ENCODE measurements at regions not wholly inside any gene's neighbourhood (a gene's known extent, or its start where the extent isn't known, plus 50 kb on each side); places are given as distances from the start of the nearest gene placed in this dataset.

- H3K27ac ChIP-seq (ENCODE audit: low read depth, low read length, severe bottlenecking): no peak overlapping the region
- no peaks in the 10 kb centered on the region for H3K36me3 ChIP-seq (ENCODE audit: control insufficient read depth, insufficient read depth, low read length)
- H3K4me3 ChIP-seq (ENCODE audit: extremely low read depth, insufficient read depth, low read length, poor library complexity, severe bottlenecking): no peak overlapping the region
- no peaks in the 10 kb centered on the region for H3K9me3 ChIP-seq (ENCODE audit: control insufficient read depth, low read length)
- H3K4me1 ChIP-seq (ENCODE audit: control insufficient read depth, insufficient read depth, low read length, poor library complexity, severe bottlenecking): no peaks in the 10 kb centered on the region
- 75 to 100% methylated on average over 1 to 2 of the region's 6 CpGs for WGBS, 2 experiments (ENCODE audit: insufficient coverage in 2 of 2)
Measured at GRCh38 chr3:148042663-148043445, 633.7 kb downstream of the ZIC1 start.

DNA sequence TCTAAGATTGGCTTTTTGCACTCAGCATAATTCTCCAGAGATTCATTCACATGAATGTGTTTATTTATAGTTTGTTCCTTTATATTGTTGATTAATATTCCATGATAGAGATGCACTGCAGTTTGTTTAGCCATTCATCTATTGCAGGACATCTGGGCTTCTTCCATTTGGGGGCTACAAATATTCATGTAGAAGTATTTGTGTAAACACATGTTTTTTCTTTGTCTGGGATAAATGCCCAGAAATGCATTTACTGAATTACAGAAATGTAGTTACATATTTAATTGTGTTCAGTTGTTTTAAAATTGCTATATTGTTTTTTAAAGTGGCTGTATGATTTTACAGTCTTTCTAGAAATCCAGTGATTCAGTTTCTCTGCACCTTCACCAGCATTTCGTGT lies 635.0 kb downstream of the ZIC1 start:
- Histone ChIP-seq H3K4me1 (ENCODE audit: control insufficient read depth, insufficient read depth, low read length, poor library complexity, severe bottlenecking) (no peaks in the 10 kb centered on the region), H3K36me3 (ENCODE audit: control insufficient read depth, insufficient read depth, low read length) (no peaks in the 10 kb centered on the region), H3K27ac (ENCODE audit: low read depth, low read length, severe bottlenecking) (no peak overlapping the region), H3K4me3 (ENCODE audit: extremely low read depth, insufficient read depth, low read length, poor library complexity, severe bottlenecking) (no peak overlapping the region), H3K9me3 (ENCODE audit: control insufficient read depth, low read length) (no peaks in the 10 kb centered on the region)
- no CpG with 5 or more reads among the region's 1 CpG for WGBS, 2 experiments (ENCODE audit: insufficient coverage in 2 of 2)

DNA sequence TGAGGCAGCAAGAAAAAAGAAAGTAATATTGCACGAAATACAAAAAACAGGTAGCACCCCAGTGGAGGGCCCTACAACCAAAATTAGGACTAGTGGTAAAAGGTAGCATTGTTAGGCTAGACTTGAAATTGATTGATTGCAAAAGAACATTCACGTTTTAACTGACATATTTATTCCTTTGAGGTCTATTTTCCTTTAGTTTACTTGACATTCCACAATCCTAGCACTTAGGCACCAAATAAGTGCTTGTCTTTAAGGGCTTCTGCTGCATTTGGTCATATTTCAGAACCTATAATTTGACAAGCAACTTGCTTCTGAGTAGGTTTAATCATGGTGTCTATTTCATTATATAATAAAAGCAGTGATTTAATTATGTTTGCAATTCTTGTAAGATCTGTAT lies 642.7 kb upstream of the AGTR1 start:
- H3K9me3 ChIP-seq (ENCODE audit: control insufficient read depth, low read length): no peaks in the 10 kb centered on the region
- H3K4me1 ChIP-seq (ENCODE audit: control insufficient read depth, insufficient read depth, low read length, poor library complexity, severe bottlenecking): no peaks in the 10 kb centered on the region
- 100% methylated on average over 1 of the region's 2 CpGs; no CpG with 5 or more reads in 1 of the 2 experiments for WGBS, 2 experiments (ENCODE audit: insufficient coverage in 2 of 2)
- H3K36me3 ChIP-seq (ENCODE audit: control insufficient read depth, insufficient read depth, low read length): no peaks in the 10 kb centered on the region
- no peak overlapping the region for H3K4me3 ChIP-seq (ENCODE audit: extremely low read depth, insufficient read depth, low read length, poor library complexity, severe bottlenecking)
- no peak overlapping the region for H3K27ac ChIP-seq (ENCODE audit: low read depth, low read length, severe bottlenecking)

DNA sequence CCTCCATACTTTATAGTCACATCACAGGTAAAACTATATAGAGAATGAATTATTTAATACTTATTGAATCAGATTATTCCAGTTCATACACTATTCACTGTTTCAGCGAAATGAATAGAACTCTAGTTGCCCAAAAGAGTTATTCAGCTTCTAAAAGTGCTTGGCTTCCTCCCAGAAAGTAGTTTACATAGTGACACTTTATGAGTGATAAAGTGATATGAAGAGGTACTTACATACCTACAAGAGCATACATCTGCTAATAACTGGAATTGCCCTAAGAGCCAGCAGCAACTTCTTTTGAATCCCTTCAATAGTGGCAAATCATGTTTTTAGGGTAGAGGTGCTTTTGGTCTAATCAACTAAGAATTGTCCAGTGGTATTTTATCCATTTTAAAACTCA lies 635.1 kb upstream of the AGTR1 start:
- H3K36me3 ChIP-seq (ENCODE audit: control insufficient read depth, insufficient read depth, low read length): no peaks in the 10 kb centered on the region
- H3K9me3 ChIP-seq (ENCODE audit: control insufficient read depth, low read length): no peaks in the 10 kb centered on the region
- H3K4me3 ChIP-seq (ENCODE audit: extremely low read depth, insufficient read depth, low read length, poor library complexity, severe bottlenecking): no peak overlapping the region
- H3K4me1 ChIP-seq (ENCODE audit: control insufficient read depth, insufficient read depth, low read length, poor library complexity, severe bottlenecking): no peaks in the 10 kb centered on the region
- no peak overlapping the region for H3K27ac ChIP-seq (ENCODE audit: low read depth, low read length, severe bottlenecking)
- no CpG with 5 or more reads among the region's 1 CpG for WGBS, 2 experiments (ENCODE audit: insufficient coverage in 2 of 2)

- no peaks in the 10 kb centered on the region for H3K9me3 ChIP-seq (ENCODE audit: control insufficient read depth, low read length)
- no peak overlapping the region for H3K4me3 ChIP-seq (ENCODE audit: extremely low read depth, insufficient read depth, low read length, poor library complexity, severe bottlenecking)
- H3K27ac ChIP-seq (ENCODE audit: low read depth, low read length, severe bottlenecking): no peak overlapping the region
- no CpG with 5 or more reads among the region's 1 CpG for WGBS, 2 experiments (ENCODE audit: insufficient coverage in 2 of 2)
- H3K36me3 ChIP-seq (ENCODE audit: control insufficient read depth, insufficient read depth, low read length): no peaks in the 10 kb centered on the region
- H3K4me1 ChIP-seq (ENCODE audit: control insufficient read depth, insufficient read depth, low read length, poor library complexity, severe bottlenecking): no peaks in the 10 kb centered on the region
Measured at GRCh38 chr3:148066802-148067201, 630.9 kb upstream of the AGTR1 start.

- no peaks in the 10 kb centered on the region for H3K36me3 ChIP-seq (ENCODE audit: control insufficient read depth, insufficient read depth, low read length)
- no peak overlapping the region for H3K27ac ChIP-seq (ENCODE audit: low read depth, low read length, severe bottlenecking)
- WGBS, 2 experiments (ENCODE audit: insufficient coverage in 2 of 2): no CpG with 5 or more reads among the region's 1 CpG
- no peak overlapping the region for H3K4me3 ChIP-seq (ENCODE audit: extremely low read depth, insufficient read depth, low read length, poor library complexity, severe bottlenecking)
- no peaks in the 10 kb centered on the region for H3K4me1 ChIP-seq (ENCODE audit: control insufficient read depth, insufficient read depth, low read length, poor library complexity, severe bottlenecking)
- H3K9me3 ChIP-seq (ENCODE audit: control insufficient read depth, low read length): no peaks in the 10 kb centered on the region
Measured at GRCh38 chr3:148068466-148068865, 629.2 kb upstream of the AGTR1 start.

GRCh38 chr3:148070041-148070440 lies 627.7 kb upstream of the AGTR1 start:
- WGBS, 2 experiments (ENCODE audit: insufficient coverage in 2 of 2): no CpG with 5 or more reads among the region's 3 CpGs
- H3K27ac ChIP-seq (ENCODE audit: low read depth, low read length, severe bottlenecking): no peak overlapping the region
- no peak overlapping the region for H3K4me3 ChIP-seq (ENCODE audit: extremely low read depth, insufficient read depth, low read length, poor library complexity, severe bottlenecking)
- no peaks in the 10 kb centered on the region for H3K9me3 ChIP-seq (ENCODE audit: control insufficient read depth, low read length)
- no peaks in the 10 kb centered on the region for H3K36me3 ChIP-seq (ENCODE audit: control insufficient read depth, insufficient read depth, low read length)
- no peaks in the 10 kb centered on the region for H3K4me1 ChIP-seq (ENCODE audit: control insufficient read depth, insufficient read depth, low read length, poor library complexity, severe bottlenecking)

GRCh38 chr3:148073721-148074456 lies 623.8 kb upstream of the AGTR1 start:
- WGBS, 2 experiments (ENCODE audit: insufficient coverage in 2 of 2): 60% methylated on average over 1 of the region's 4 CpGs; no CpG with 5 or more reads in 1 of the 2 experiments
- Histone ChIP-seq H3K4me1 (ENCODE audit: control insufficient read depth, insufficient read depth, low read length, poor library complexity, severe bottlenecking) (no peaks in the 10 kb centered on the region), H3K27ac (ENCODE audit: low read depth, low read length, severe bottlenecking) (no peak overlapping the region), H3K9me3 (ENCODE audit: control insufficient read depth, low read length) (no peaks in the 10 kb centered on the region), H3K36me3 (ENCODE audit: control insufficient read depth, insufficient read depth, low read length) (no peaks in the 10 kb centered on the region), H3K4me3 (ENCODE audit: extremely low read depth, insufficient read depth, low read length, poor library complexity, severe bottlenecking) (no peak overlapping the region)

DNA sequence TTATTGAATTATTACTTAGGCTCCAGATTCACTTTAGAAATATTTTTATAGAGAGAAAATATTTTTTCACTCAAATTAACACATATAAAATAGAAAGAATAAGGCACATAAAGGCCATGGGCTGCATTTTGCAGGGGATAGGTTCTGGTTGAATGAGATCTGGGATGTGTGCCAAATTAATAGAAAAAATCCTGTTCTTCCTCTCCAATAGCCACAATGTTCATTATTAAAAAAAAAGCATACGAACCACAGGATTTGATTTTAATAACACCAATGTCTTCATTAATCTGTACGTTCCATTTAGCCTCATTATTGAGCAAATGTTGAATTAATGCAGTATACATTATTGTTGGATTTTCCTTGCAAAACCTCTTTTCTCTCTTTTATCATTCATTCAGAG lies 622.8 kb upstream of the AGTR1 start:
- Histone ChIP-seq H3K27ac (ENCODE audit: low read depth, low read length, severe bottlenecking) (no peak overlapping the region), H3K4me1 (ENCODE audit: control insufficient read depth, insufficient read depth, low read length, poor library complexity, severe bottlenecking) (no peaks in the 10 kb centered on the region), H3K36me3 (ENCODE audit: control insufficient read depth, insufficient read depth, low read length) (no peaks in the 10 kb centered on the region), H3K4me3 (ENCODE audit: extremely low read depth, insufficient read depth, low read length, poor library complexity, severe bottlenecking) (no peak overlapping the region), H3K9me3 (ENCODE audit: control insufficient read depth, low read length) (no peaks in the 10 kb centered on the region)
- no CpG with 5 or more reads among the region's 2 CpGs for WGBS, 2 experiments (ENCODE audit: insufficient coverage in 2 of 2)

- no peak overlapping the region for H3K4me3 ChIP-seq (ENCODE audit: extremely low read depth, insufficient read depth, low read length, poor library complexity, severe bottlenecking)
- H3K4me1 ChIP-seq (ENCODE audit: control insufficient read depth, insufficient read depth, low read length, poor library complexity, severe bottlenecking): no peaks in the 10 kb centered on the region
- H3K36me3 ChIP-seq (ENCODE audit: control insufficient read depth, insufficient read depth, low read length): no peaks in the 10 kb centered on the region
- 27 to 33% methylated on average over 2 of the region's 5 CpGs for whole genome bisulfite sequencing, 2 experiments (ENCODE audit: insufficient coverage in 2 of 2)
- no peak overlapping the region for H3K27ac ChIP-seq (ENCODE audit: low read depth, low read length, severe bottlenecking)
- H3K9me3 ChIP-seq (ENCODE audit: control insufficient read depth, low read length): no peaks in the 10 kb centered on the region
Measured at GRCh38 chr3:148075771-148076716, 621.7 kb upstream of the AGTR1 start.

Measured in mesodermal cell (in vitro differentiated cells).